SK-MEL-5 (cell line): ENCODE measurements at regions not wholly inside any gene's neighbourhood (a gene's known extent, or its start where the extent isn't known, plus 50 kb on each side); places are given as distances from the start of the nearest gene placed in this dataset.
"Not testable (repeated sequence)": the region's sequence is repeated elsewhere in the genome, so short reads cannot be mapped to it uniquely, and the experiment has no call there.

Experiments
- DNase-seq: peaks from one replicate; pipeline ENCODE4 v3.0.0-alpha.2; 2016; ENCODE audit warnings: low read depth, low spot score
- in situ Hi-C: cut with HindIII; loops from 2 replicates; pipeline ENCODE4 v1.10.0; 2016; ENCODE audit warnings: low sequenced_read_pairs, high pct_unique_total_duplicates, low pct_unique_long_range_greater_than_20kb

DNA sequence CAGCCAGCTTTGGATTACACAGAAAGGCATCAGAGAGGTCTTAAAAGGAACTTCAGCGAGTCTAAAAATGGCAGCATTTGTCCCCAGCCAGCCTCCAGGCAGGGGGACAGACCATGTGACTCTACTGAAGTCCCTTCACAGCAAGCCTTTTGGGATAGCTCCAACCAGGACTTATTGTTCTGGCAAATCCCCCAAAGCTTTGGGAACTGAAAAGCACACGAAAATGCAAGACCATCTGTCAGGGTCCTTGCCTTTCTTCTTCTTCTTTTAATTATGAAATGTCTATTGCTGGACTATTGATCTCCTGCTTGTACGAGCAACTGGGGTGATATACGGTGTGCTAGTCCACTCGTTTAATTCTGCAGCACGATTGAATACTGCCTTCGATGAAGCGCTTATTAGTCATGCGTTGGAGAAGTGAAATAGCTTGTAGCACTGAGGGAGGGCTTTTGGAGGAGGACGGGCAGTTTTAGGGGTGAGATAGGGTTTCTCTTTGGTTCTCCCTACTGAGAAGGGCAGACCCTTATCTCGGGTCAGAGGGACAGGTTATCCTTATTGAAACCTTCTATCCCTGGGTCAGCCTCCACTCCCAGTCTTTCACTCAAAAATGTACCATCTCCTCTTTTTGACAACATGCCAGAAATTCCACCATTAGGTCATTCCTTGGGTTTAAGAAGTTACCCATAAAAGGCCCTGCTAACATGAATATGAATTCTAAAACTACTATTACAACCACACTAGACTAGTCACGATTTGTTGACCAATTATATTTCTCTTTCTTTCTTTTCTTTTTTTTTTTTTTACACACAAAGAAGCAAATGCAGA lies 416.4 kb downstream of the MIAT start:
- in situ Hi-C loops = no loop called here
- no peak for DNase-seq

DNA sequence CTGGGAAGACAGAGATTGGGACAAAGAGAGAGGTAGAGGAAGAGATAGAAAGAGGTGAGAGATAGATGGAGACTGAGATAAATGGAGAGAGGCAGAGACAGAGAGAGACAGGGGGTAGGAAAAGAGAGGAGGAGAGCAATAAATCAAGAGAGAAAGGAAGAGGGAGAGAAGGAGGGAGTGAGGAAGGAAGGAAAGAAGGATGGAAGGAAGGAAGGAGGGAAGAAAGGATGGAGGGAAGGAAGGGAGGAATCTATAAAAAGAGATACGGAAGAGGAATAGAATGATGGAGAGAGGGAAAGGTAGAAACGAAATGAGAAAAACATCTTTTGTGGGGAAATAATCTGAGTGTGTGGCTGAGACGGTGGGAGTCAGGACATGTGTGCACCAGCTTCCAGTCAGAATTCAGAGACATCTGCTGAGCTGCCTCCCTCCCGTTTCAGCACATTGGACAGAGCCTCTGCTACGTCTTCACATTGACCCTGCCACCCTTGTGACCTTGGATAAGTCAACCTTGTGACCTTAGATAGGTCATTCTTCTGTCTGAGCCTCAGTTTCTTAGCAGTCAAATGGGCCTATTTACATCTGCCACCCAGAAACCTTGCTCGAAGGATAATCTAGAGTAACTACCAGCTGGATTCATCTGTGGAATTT lies 417.8 kb downstream of the MIAT start:
- in situ Hi-C loops = no loop called here
- no peak for DNase-seq

- in situ Hi-C loops = no loop called here
- no peak for DNase-seq
Observed at GRCh38 chr22:27075891-27076290, 418.5 kb downstream of the MIAT start.

DNA sequence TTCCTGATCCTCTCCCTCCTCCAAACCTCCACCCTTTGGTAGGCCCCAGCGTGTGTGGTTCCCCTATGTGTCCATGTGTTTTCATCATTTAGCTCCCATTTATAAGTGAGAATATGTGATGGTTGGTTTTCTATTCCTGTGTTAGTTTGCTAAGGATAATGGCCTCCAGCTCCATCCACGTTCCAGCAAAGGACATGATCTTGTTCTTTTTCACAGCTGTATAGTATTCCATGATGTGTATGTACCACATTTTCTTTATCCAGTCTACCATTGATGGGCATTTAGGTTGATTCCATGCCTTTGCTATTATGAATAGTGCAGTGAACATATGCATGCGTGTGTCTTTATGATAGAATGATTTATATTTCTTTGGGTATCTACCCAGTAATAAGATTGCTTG lies 420.7 kb downstream of the MIAT start:
- DNase-seq, in situ Hi-C loops: not testable (repeated sequence)

GRCh38 chr22:27080036-27080578 lies 422.7 kb downstream of the MIAT start:
- in situ Hi-C loops = no loop called here
- DNase-seq = no peak

DNA sequence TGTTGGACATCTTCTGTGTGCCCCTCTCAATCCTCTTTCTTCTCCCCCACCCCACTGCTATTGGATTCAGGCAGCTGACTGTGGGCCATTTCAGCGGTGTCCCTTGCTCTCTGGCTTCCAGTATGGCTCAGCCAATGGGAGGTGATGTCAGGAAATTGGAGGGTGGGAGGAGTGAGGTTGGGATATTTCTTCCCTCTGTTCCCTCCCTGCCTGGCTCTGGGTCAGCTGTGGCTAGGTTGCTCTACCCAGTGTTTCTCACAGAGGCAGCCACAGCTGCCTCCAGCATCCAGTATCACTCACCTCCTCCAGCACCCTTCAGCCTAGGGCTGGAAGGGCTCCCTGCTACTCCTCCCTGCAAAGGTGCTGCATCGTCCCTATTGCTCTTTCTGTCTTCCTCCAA lies 423.5 kb downstream of the MIAT start:
- no peak for DNase-seq
- in situ Hi-C loops = no loop called here

GRCh38 chr22:27083610-27084009 lies 426.2 kb downstream of the MIAT start:
- DNase-seq = no peak
- in situ Hi-C loops = no loop called here

- no peak for DNase-seq
- in situ Hi-C loops = no loop called here
Observed at GRCh38 chr22:27084130-27084529, 426.7 kb downstream of the MIAT start.

GRCh38 chr22:27086080-27087044 lies 429.0 kb downstream of the MIAT start:
- no peak for DNase-seq
- in situ Hi-C loops = no loop called here

- DNase-seq = no peak
- in situ Hi-C loops = no loop called here
Observed at GRCh38 chr22:27087051-27087450, 429.7 kb downstream of the MIAT start.

- in situ Hi-C loops = no loop called here
- DNase-seq = no peak
Observed at GRCh38 chr22:27088026-27088425, 430.6 kb downstream of the MIAT start.

GRCh38 chr22:27089264-27089663 lies 431.9 kb downstream of the MIAT start:
- in situ Hi-C loops = no loop called here
- DNase-seq = no peak

DNA sequence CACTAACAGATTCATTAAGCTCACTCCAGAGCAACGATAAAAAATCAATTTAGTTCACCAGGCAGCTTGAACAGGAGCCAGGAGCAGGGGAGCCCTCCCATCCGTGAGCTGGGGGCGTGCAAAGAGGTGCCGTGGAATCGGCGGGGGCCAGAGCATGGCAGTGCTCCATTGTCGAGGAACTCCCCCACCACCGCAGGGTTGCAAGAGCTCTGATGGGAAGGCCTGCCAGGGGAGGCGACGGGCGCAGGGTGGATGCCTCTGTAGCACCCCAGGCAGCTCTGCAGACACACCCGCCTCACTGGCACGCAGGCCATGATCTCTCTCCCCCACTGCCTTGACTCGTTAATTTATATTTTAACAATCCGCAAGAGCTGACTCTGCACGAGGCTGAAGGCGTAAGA lies 433.2 kb downstream of the MIAT start:
- in situ Hi-C loops = no loop called here
- DNase-seq = no peak

GRCh38 chr22:27093422-27093821 lies 436.0 kb downstream of the MIAT start:
- in situ Hi-C loops = no loop called here
- no peak for DNase-seq

DNA sequence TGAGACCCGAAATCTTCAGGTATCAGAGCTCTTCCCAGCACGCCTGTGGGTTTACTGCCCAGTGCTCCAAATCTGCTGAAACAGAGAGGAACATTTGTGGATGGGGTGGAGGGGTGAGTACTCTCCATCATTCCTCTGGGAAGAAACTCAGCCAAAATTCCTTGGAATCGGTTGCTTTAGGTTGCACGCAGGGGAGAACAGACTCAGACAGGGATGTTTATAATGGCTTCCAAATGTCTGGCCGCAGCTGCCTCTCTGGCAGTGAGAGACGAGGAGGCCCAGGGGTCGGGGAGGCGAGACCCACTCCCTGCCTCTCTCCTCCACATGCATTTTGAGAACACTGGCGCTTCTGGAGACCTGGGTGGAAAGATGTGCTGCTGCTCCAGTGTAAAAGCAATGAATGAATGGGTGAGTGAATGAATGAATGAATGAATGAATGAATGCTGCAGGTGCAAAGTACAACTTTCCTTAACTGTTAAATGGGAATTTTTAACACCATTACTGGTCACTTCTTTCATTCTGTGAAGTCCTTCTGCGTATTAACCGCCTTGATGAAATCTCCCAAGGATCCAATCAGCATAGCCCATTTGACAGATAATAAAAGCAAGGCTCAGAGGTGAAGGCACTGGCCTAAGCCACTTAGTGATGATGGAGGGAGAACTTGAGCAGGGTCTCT lies 437.4 kb downstream of the MIAT start:
- in situ Hi-C loops = no loop called here
- DNase-seq = no peak

DNA sequence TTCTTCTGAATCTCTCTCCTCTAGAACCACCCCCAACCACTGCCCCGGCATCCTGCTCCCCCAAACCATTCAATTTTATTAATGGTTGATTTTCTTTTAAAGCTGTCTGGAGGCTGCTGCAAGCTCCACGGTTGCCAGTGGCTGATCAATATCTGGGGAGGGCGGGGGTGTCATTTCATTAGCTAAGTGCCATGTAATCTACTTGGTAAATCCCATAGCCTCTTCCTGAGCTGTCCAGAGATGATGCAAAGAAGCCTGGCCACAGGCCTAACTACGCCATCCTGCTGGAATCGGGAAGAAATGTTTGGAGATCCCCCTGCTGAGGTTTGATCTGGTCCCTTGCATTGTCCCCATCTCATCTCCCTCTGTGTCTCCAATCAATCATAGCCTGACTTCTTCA lies 440.1 kb downstream of the MIAT start:
- in situ Hi-C loops = no loop called here
- no peak for DNase-seq

DNA sequence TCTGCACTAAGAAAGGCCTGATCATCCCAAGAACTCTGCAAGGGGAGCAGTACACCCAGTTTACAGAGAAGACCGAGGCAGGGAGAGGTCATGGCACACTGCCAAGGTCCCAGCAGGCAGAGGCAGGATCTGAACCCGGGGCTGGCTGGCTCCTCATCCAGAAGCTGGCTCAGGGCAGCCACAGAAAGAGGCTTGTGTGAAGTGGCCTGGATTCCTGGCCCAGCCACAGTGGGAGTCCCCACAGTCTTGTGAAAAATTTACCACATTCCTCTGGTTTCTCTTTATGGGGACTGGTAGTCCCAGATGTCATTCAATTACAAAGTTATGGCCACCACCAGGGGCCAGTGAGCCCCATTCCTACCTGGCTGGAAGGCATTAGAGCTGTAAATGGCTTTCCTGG lies 440.5 kb downstream of the MIAT start:
- in situ Hi-C loops = no loop called here
- DNase-seq = no peak
